GM20000 (cell line): ENCODE measurements at regions not wholly inside any gene's neighbourhood (a gene's known extent, or its start where the extent isn't known, plus 50 kb on each side); places are given as distances from the start of the nearest gene placed in this dataset.
"Not testable (repeated sequence)": the region's sequence is repeated elsewhere in the genome, so short reads cannot be mapped to it uniquely, and the experiment has no call there.

Experiments used
- DNase-seq: peaks from one replicate; pipeline ENCODE4 v3.0.0; 2012; ENCODE audit warnings: low spot score
- TF ChIP-seq, protein P1 (sequence below): IDR thresholded peaks from 2 replicates; pipeline ENCODE4 v1.5.1; 2012; ENCODE audit warnings: mild to moderate bottlenecking, control low read depth; ENCODE audit errors: extremely low read depth, missing control alignments

DNA sequence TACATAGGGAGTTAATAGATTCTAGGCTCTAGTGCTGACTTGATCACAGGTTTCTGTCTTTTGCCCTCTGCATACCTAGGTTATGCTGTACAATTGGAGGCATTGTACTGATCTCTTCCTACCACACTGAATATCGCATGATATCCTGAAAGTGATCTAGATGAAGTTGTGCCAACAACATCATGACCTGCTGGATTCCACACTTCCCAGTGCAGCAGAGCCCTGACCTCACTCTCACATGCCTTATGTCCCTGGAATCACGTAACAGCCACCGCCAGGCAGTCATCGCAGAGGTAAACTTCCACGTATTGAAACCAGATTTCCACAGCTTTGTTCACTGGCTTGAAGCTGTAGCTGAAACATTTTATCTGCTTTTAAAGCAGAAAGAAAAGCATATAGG is 214.0 kb downstream of the ANKRD30B start:
- DNase-seq, result no peak
- TF ChIP-seq, protein P1, sequence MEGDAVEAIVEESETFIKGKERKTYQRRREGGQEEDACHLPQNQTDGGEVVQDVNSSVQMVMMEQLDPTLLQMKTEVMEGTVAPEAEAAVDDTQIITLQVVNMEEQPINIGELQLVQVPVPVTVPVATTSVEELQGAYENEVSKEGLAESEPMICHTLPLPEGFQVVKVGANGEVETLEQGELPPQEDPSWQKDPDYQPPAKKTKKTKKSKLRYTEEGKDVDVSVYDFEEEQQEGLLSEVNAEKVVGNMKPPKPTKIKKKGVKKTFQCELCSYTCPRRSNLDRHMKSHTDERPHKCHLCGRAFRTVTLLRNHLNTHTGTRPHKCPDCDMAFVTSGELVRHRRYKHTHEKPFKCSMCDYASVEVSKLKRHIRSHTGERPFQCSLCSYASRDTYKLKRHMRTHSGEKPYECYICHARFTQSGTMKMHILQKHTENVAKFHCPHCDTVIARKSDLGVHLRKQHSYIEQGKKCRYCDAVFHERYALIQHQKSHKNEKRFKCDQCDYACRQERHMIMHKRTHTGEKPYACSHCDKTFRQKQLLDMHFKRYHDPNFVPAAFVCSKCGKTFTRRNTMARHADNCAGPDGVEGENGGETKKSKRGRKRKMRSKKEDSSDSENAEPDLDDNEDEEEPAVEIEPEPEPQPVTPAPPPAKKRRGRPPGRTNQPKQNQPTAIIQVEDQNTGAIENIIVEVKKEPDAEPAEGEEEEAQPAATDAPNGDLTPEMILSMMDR, result no peak

DNA sequence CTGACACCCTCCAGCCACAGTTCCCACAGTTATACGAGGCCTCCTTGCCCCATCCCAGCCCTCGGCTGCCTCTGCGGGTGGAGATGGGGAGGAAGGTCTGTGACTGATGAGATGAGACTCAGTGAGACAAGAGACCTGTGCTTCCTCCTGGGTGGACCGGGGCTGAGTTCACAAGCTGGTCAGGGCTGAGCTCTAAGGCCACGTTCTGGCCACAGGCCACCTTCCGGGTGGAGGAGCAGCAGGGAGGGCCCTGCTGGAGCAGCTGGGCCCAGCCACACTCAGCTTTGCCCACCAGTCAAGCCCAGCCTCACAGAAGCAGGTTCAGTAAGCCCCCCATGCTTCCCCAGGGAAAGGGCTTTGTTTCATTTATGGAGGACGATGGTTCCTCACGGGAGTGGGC is 214.7 kb downstream of the ANKRD30B start:
- TF ChIP-seq, protein P1, result no peak
- DNase-seq, result no peak

DNA sequence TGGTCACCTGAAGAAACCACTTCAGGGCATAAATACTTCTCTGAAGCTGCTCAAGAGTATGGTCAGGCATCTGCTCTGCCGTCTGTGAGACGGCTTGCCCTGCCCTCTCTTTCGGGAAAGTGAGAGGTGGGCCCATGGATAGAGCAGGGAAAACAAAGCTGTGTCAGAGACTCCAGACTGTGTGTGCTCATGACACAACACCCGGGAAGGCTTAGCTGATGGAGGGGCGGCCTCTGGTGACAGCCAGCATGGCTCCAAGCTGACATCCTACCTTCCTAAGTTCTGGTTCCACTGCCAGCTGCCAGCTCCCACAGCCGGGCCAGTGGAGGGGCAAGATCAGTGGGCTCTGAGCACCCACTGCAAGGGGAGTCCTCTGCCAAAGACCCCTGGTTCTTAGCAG is 215.3 kb downstream of the ANKRD30B start:
- no peak for DNase-seq
- TF ChIP-seq, protein P1, result no peak

DNA sequence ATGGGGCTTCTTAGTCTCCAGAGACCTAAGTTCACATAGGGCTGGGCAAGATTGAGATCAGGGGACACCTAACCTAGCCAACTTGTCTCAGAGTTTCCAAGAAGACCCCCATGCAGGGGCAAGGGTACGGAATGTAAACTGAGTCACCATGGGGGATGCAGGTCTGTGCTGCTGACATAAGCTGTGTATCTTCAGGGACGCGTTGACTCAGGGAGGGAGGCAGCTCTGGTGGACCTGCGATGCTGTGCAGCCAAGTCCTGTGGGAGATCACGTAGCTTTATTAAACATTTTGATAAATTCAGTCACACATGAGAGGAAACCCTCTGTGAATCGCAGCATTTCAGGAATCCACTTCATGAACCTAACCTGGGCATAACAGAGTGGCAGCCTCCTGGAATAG is 216.0 kb downstream of the ANKRD30B start:
- TF ChIP-seq, protein P1, result no peak
- DNase-seq, result no peak

DNA sequence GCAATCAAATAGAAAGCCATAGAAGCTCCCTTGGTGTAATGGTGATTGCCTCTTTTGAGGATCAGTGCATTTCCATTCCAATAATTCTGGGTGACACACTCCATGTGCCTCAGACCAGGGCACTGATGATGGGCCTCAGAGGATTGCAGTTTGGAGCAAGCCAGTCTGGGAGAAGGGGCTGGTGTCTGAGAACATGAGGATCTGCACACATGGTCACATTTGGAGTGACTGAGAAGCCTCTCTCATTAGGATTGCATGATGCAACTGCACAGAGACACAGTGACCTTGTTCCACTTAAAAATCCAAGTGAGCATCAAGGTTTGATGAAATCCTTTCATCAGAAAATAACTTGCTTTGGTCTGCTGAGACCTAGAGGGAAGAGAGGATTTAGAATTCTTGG is 216.4 kb downstream of the ANKRD30B start:
- TF ChIP-seq, protein P1, result no peak
- no peak for DNase-seq

DNA sequence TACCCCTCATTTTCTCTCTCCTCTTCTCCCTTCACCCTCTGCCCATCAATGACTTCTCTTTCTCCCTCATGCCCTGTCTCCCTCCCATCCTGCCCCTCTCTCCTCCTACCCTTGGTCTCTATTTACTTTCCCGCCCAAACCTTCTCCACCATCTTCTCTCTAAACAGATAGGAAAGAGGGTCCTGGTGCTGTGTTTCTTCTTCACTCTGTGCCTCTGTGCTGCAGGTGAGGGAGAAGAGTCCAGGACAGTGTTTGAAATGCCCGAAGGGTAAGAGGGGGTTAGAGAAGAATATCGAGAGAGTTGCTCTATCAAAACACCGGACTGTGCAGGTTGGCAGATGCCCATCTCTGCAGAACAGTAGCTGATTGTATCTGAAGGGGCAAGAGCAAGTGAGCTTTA is 217.0 kb downstream of the ANKRD30B start:
- not testable (repeated sequence) for DNase-seq

DNA sequence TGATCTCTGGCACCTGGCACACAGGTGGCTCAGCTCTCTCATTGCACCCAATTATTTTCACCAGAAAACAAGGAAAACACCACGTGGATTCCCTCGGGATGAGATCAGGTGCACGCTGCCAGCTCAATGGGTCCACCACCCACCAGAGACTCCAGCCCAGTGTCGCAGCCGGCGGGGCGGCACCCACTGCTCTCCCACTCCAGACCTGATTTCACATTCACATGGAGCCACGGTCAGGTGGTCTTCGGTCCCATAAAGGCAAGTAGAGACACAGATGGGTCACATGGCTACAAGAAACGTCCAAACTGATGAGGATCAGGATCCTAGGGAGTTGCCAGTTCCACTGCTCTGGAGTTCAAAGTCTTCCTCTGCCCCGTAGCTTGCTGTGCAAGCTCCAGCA is 217.6 kb downstream of the ANKRD30B start:
- TF ChIP-seq, protein P1, result no peak
- no peak for DNase-seq

DNA sequence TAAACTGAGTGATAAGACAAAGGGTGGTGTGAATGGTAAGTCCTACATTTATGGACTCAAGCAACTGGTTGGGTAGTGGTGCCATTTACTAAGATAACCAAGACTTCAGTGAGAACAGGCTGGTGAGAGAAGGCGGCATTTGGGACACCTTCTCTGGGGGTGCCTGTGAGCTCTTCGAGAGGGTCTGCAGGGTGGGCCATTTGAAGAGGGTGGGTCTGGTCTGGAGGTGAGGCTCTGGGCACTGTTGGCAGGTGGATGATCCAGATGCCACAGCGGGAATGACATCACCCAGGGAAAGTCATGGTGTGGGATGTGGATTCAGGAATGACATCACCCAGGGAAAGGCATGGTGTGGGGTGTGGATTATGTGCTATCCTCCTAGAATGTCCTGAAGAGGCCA is 219.3 kb downstream of the ANKRD30B start:
- DNase-seq, result not testable (repeated sequence)

DNA sequence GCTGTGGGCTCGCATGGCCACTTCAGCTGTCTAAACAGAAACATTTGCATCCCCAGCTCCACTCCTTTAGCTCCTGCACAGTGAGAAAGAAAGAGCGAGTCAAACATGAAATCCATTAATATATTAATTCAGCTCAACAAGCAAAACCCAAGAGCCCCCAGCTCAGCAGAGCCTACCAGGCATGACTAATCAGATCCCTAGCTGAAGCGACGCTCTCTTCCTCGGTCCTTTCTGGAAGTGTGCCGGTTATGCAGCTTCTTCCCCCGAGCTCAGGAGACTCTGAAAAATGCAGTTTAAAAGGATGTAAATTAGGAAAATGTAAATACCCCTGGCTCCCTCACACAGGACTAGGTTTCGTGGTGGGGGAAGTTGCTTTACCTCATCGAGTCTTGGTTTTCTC is 221.5 kb downstream of the ANKRD30B start:
- TF ChIP-seq, protein P1, result no peak
- DNase-seq, result no peak
